Kidney epithelial cell (primary cell): ENCODE measurements at regions not wholly inside any gene's neighbourhood (a gene's known extent, or its start where the extent isn't known, plus 50 kb on each side); places are given as distances from the start of the nearest gene placed in this dataset.

Experiments
- DNase-seq: peaks from one replicate; pipeline ENCODE4 v3.0.0-alpha.2; 2010; ENCODE audit warnings: low read depth
- H3K27me3 ChIP-seq: 2 replicates; pipeline ENCODE4 v1.6.0; 2011; ENCODE audit warnings: low read length; ENCODE audit not compliant: control insufficient read depth, insufficient read depth
- H3K36me3 ChIP-seq: 2 replicates; pipeline ENCODE4 v1.5.1; 2011; ENCODE audit warnings: low read length; ENCODE audit not compliant: control insufficient read depth, insufficient read depth
- H3K4me3 ChIP-seq: 2 replicates; pipeline ENCODE4 v1.5.1; 2011; ENCODE audit warnings: low read depth, mild to moderate bottlenecking, control low read depth, low read length
- CTCF ChIP-seq: IDR thresholded peaks from 2 replicates; pipeline ENCODE4 v1.5.1; 2011; ENCODE audit warnings: mild to moderate bottlenecking, moderate library complexity, low read length, control low read depth, inconsistent platforms; ENCODE audit not compliant: insufficient read depth, poor library complexity, severe bottlenecking

GRCh38 chr18:70382992-70383717, 94.3 kb downstream of the SOCS6 start:
- Histone ChIP-seq H3K27me3 (no peaks in the 10 kb centered on the region), H3K4me3 (no peak overlapping the region), H3K36me3 (no peaks in the 10 kb centered on the region)
- no peak for TF ChIP-seq CTCF
- DNase-seq, result no peak

- Histone ChIP-seq H3K36me3 (no peaks in the 10 kb centered on the region), H3K27me3 (no peaks in the 10 kb centered on the region), H3K4me3 (no peak overlapping the region)
- TF ChIP-seq CTCF, result no peak
- no peak for DNase-seq
Observed at GRCh38 chr18:70382017-70382416, 93.2 kb downstream of the SOCS6 start.

GRCh38 chr18:70380915-70381896, 92.4 kb downstream of the SOCS6 start:
- H3K27me3 ChIP-seq, result no peaks in the 10 kb centered on the region
- no peaks in the 10 kb centered on the region for H3K36me3 ChIP-seq
- TF ChIP-seq CTCF, result no peak
- no peak overlapping the region for H3K4me3 ChIP-seq
- no peak for DNase-seq
